Endothelial cell of umbilical vein (primary cell): ENCODE measurements at regions not wholly inside any gene's neighbourhood (a gene's known extent, or its start where the extent isn't known, plus 50 kb on each side); places are given as distances from the start of the nearest gene placed in this dataset.

Source experiments
- BruUV-seq: library from RNA; stranded (reverse); fragments of 400-500 nt; replicated peaks from 2 replicates; lab custom pipeline; 2021; lab: Mats Ljungman, UMichigan
- CTCF ChIA-PET: fragments of 300-600, 350-600 bp; sonication (Branson Sonifier 250); formaldehyde crosslinking; loops from one replicate; lab custom pipeline; 2021; ENCODE audit warnings: antibody characterized with exemption, inconsistent platforms; lab: Charles Lee
- POLR2A ChIA-PET: fragments of 300-600, 350-600 bp; sonication (Branson Sonifier 250); formaldehyde crosslinking; loops from one replicate; lab custom pipeline; 2021; ENCODE audit warnings: antibody characterized with exemption, inconsistent platforms; lab: Charles Lee
- DNase-seq: peaks from one replicate; pipeline ENCODE4 v3.0.0-alpha.2; 2011; ENCODE audit warnings: low read depth, low spot score
- FAIRE-seq: peaks from 2 replicates; lab custom pipeline; 2011; peaks lifted over from hg19 to GRCh38; lab: Jason Lieb, UNC
- H2AFZ ChIP-seq: 2 replicates; pipeline ENCODE4 v1.6.0; 2012; ENCODE audit warnings: low read depth, low read length, control low read depth, inconsistent platforms
- H3K27ac ChIP-seq: 2 replicates; pipeline ENCODE4 v1.5.1; 2011; ENCODE audit warnings: low read depth, mild to moderate bottlenecking, control low read depth, low read length, moderate library complexity; ENCODE audit not compliant: insufficient read depth
- H3K27me3 ChIP-seq, 2 experiments: 2 replicates each; pipeline versions ENCODE4 v1.6.0 to v1.6.1; 2011; ENCODE audit warnings: low read length in 2 of 2, mixed read lengths in 1 of 2; ENCODE audit not compliant: control insufficient read depth in 2 of 2, insufficient read depth in 2 of 2
- H3K36me3 ChIP-seq, 2 experiments: 2 replicates in 1 of 2; 3 replicates in 1 of 2; pipeline ENCODE4 v1.5.1; 2011; ENCODE audit warnings: low read length in 2 of 2, mild to moderate bottlenecking in 1 of 2, moderate library complexity in 1 of 2; ENCODE audit not compliant: control insufficient read depth in 2 of 2, insufficient read depth in 2 of 2; ENCODE audit errors: extremely low read depth in 1 of 2
- H3K4me1 ChIP-seq: 3 replicates; pipeline ENCODE4 v1.5.1; 2011; ENCODE audit warnings: mild to moderate bottlenecking, low read length; ENCODE audit not compliant: control insufficient read depth, insufficient read depth; ENCODE audit errors: extremely low read depth
- H3K4me2 ChIP-seq: 2 replicates; pipeline ENCODE4 v1.6.1; 2011; ENCODE audit warnings: low read length, control low read depth, mixed read lengths; ENCODE audit not compliant: insufficient read depth
- H3K4me3 ChIP-seq, 3 experiments: fragments of 200-600 bp in 1 of 3; sonication (generic), shearing (Covaris generic) in 1 of 3; replicated peaks in 1 of 3; 2 replicates each; pipeline ENCODE4 v1.5.1; 2011 to 2016; ENCODE audit warnings: control low read depth in 3 of 3, low read length in 3 of 3, mild to moderate bottlenecking in 2 of 3, inconsistent platforms in 1 of 3, low read depth in 1 of 3, moderate library complexity in 1 of 3; ENCODE audit not compliant: insufficient read depth in 1 of 3
- H3K79me2 ChIP-seq: 2 replicates; pipeline ENCODE4 v1.6.0; 2012; ENCODE audit warnings: low read length, inconsistent platforms; ENCODE audit not compliant: control insufficient read depth, insufficient read depth
- H3K9ac ChIP-seq: replicated peaks from 2 replicates; pipeline ENCODE3; 2011; ENCODE audit warnings: low read length, control low read depth; ENCODE audit not compliant: insufficient read depth; ENCODE audit errors: extremely low read depth
- H3K9me1 ChIP-seq: replicated peaks from 3 replicates; pipeline ENCODE4 v1.6.0; 2011; ENCODE audit warnings: mild to moderate bottlenecking, low read length; ENCODE audit not compliant: control insufficient read depth, insufficient read depth; ENCODE audit errors: extremely low read depth
- H3K9me3 ChIP-seq: replicated peaks from 2 replicates; pipeline ENCODE4 v1.5.1; 2012; ENCODE audit warnings: low read length, inconsistent platforms; ENCODE audit not compliant: control insufficient read depth, insufficient read depth
- H4K20me1 ChIP-seq: replicated peaks from 2 replicates; pipeline ENCODE3; 2011; ENCODE audit warnings: mild to moderate bottlenecking, low read length; ENCODE audit not compliant: control insufficient read depth, insufficient read depth; ENCODE audit errors: extremely low read depth
- CTCF ChIP-seq, 2 donors: IDR thresholded peaks; 1 replicate in 1 of 2; 2 replicates in 1 of 2; pipeline ENCODE4 v1.5.1; 2011; ENCODE audit warnings: low read length in 2 of 2, mild to moderate bottlenecking in 2 of 2, moderate library complexity in 2 of 2, control low read depth in 1 of 2, inconsistent platforms in 1 of 2, low read depth in 1 of 2; ENCODE audit not compliant: insufficient read depth in 1 of 2; ENCODE audit errors: extremely low read depth in 1 of 2
- FOS ChIP-seq: IDR thresholded peaks from 2 replicates; pipeline ENCODE4 v1.6.1; 2011; ENCODE audit warnings: mild to moderate bottlenecking, low read length, moderate library complexity, borderline replicate concordance; ENCODE audit not compliant: insufficient read depth
- GATA2 ChIP-seq: IDR thresholded peaks from 2 replicates; pipeline ENCODE4 v1.7.0; 2011; ENCODE audit warnings: low read depth, mild to moderate bottlenecking, moderate library complexity, mixed read lengths, low read length; ENCODE audit not compliant: insufficient read length, insufficient read depth
- JUN ChIP-seq: IDR thresholded peaks from 2 replicates; pipeline ENCODE4 v1.6.1; 2011; ENCODE audit warnings: borderline replicate concordance, low read depth; ENCODE audit not compliant: insufficient read length, insufficient read depth
- MAX ChIP-seq: IDR thresholded peaks from 2 replicates; pipeline ENCODE4 v1.6.1; 2011; ENCODE audit not compliant: insufficient read depth, insufficient read length
- POLR2A ChIP-seq: IDR thresholded peaks from 2 replicates; pipeline ENCODE4 v1.6.1; 2012; ENCODE audit warnings: low read depth, mild to moderate bottlenecking, control low read depth, low read length
- POLR2AphosphoS5 ChIP-seq: IDR thresholded peaks from 2 replicates; pipeline ENCODE4 v1.6.1; 2012; ENCODE audit warnings: low read depth, mild to moderate bottlenecking, control low read depth, low read length, moderate library complexity; ENCODE audit not compliant: insufficient read depth
- dilution Hi-C: fragments of 300-500 bp; cut with MboI; formaldehyde crosslinking; loops from one replicate; pipeline ENCODE4 v1.15.0; 2019; ENCODE audit warnings: low sequenced_read_pairs; ENCODE audit not compliant: extremely low pct_ligation_motif_present
- intact Hi-C: fragments of 100-400 bp; cut with micrococcal nuclease; formaldehyde crosslinking; loops from one replicate; pipeline ENCODE4 v1.10.0; 2022

- Histone ChIP-seq H3K9me1 (no peaks in the 10 kb centered on the region), H4K20me1 (no peaks in the 10 kb centered on the region), H3K4me1 (no peaks in the 10 kb centered on the region), H3K27ac (no peak overlapping the region), H3K27me3 (no peaks in the 10 kb centered on the region), H3K79me2 (no peaks in the 10 kb centered on the region), H2AFZ (no peak overlapping the region), H3K36me3 (no peaks in the 10 kb centered on the region), H3K4me3 (no peak overlapping the region), H3K9ac (no peak overlapping the region), H3K4me2 (no peak overlapping the region), H3K9me3 (no peaks in the 10 kb centered on the region)
- dilution Hi-C loops = no loop called here
- ChIA-PET POLR2A (no interaction called here), CTCF (interaction anchor here (1.7 kb wide), 1 partner anchor 11 kb away, joined by 4 read pairs; no protein-coding TSS in a partner anchor)
- FAIRE-seq = no peak
- BruUV-seq = no TSS peak
- intact Hi-C loops = no loop called here
- no peak for DNase-seq
- TF ChIP-seq GATA2 (no peak), MAX (no peak), POLR2A (no peak), JUN (no peak), POLR2AphosphoS5 (no peak), CTCF (IDR thresholded peaks at IDR 0.05; ENCODE audit: extremely low read depth in 1 of 2, insufficient read depth in 1 of 2, low read depth in 1 of 2, low read length in 2 of 2) (no peak), FOS (no peak)
Observed at GRCh38 chr1:36687312-36687711, 204.6 kb upstream of the CSF3R start.
